ENCODE measurements at regions not wholly inside any gene's neighbourhood (a gene's known extent, or its start where the extent isn't known, plus 50 kb on each side); places are given as distances from the start of the nearest gene placed in this dataset.

DNA sequence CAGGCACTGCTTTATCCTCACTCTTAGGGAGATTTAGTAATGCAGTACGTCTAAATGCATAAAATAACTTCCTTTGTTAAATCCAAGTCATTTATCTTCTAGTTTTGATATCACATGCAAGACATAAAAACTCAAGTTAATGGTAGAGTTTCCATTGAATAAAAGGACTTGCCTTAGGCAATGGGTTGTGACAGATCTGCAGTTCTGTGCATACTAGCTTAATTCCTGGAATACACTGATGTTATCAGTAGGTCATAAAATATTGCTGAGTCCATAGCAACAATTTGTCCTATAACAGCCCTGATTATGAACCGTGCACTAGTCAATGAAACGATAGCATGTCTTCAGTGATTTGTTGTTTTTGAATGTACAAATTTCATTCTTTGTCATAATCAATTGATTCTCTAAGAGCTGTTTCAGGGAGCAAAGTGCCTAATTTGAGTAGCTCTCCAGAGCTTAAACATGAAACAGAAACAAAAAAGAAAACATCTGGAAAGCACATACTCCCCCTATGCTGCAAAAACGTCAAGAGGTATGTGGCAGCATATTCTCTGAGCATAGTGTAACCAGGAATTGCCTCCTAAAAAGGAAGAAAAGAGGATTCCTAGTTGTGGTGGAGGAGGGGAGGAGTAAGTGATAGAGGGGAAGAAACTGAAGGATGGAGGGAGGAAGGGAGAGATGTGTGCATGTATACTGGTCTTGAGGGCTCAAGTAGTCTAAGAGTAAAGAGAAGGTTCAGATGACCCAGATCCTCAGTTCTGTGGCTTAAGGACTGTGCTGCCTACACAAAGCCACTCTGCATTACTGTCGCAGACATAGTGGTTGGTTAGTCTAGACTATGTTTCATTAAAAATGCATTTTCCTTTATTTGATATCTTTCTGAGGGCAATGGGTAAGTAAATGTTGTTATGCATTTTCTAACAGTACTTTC, 589.2 kb downstream of the PRR16 start:
- TF ChIP-seq, protein P1, sequence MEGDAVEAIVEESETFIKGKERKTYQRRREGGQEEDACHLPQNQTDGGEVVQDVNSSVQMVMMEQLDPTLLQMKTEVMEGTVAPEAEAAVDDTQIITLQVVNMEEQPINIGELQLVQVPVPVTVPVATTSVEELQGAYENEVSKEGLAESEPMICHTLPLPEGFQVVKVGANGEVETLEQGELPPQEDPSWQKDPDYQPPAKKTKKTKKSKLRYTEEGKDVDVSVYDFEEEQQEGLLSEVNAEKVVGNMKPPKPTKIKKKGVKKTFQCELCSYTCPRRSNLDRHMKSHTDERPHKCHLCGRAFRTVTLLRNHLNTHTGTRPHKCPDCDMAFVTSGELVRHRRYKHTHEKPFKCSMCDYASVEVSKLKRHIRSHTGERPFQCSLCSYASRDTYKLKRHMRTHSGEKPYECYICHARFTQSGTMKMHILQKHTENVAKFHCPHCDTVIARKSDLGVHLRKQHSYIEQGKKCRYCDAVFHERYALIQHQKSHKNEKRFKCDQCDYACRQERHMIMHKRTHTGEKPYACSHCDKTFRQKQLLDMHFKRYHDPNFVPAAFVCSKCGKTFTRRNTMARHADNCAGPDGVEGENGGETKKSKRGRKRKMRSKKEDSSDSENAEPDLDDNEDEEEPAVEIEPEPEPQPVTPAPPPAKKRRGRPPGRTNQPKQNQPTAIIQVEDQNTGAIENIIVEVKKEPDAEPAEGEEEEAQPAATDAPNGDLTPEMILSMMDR (IDR thresholded peaks at IDR 0.05; ENCODE audit: low read depth, low read length, poor library complexity, severe bottlenecking): no peak
- TF ChIP-seq EZH2phosphoT487 (IDR thresholded peaks at IDR 0.05; ENCODE audit: borderline replicate concordance, low read length): no peak
